ENCODE measurements at regions not wholly inside any gene's neighbourhood (a gene's known extent, or its start where the extent isn't known, plus 50 kb on each side); places are given as distances from the start of the nearest gene placed in this dataset.
"Not testable (repeated sequence)": the region's sequence is repeated elsewhere in the genome, so short reads cannot be mapped to it uniquely, and the experiment has no call there.

DNA sequence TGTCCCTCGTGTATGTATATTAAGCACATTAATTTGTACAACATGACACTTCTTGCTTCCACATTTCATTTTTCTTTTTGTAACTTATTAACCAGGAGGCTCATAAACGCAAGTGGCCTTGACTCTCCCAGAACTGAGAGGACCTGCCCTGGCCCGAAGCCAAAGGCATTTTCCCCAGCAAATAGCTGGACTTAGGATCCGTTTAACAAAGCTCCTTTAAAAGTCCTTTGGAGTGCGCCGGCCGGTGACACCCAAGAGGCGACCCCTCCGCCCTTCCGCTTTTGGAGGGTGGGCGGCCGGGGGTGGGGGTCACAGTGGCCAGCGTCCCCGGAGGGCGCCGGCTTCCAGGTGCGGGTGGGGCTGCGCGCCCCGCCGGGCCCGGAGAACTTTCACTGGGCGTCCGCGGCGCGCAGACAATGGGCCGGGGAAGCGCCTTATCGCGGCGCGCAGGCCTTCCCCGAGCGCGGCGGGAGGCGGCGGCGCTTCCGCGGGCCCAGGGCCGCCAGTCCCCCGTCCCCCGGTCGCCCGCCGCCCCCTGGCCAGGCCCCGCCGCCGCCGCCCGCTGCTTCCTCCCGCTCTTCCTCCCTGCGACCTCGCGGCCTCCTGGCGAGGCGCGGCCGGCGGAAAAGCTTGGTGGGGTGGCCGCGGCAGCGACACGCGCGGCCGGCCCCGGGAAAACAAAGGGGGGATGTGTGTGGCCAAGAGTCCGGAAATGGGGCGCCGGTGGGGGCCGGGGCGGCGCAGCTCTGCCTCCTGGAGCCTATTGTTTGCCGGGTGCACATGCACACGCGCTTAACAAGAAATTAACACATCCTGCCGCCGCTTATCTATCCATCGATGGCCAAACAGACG, 613.4 kb downstream of the MCTP2 start:
- no peak for DNase-seq (ENCODE audit: low read depth)

DNA sequence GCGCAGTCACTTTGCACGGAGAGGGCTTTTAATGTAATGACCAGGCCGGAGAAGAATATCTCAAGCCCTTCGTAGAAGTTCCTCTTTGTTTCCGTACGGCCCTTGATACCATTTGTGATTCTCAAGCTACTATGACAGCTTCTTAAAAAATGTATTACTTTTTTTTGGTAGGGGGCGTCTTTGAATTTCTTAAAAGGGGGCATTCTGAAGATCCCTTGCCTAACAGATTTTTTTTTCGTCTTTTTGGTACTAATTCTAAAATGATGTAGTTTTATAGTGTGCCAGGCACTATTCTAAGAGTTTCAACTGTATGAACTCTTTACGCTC, 614.0 kb downstream of the MCTP2 start:
- DNase-seq (ENCODE audit: low read depth): no peak

GRCh38 chr15:94847325-94847724, 616.0 kb downstream of the MCTP2 start:
- DNase-seq (ENCODE audit: low read depth): no peak

DNA sequence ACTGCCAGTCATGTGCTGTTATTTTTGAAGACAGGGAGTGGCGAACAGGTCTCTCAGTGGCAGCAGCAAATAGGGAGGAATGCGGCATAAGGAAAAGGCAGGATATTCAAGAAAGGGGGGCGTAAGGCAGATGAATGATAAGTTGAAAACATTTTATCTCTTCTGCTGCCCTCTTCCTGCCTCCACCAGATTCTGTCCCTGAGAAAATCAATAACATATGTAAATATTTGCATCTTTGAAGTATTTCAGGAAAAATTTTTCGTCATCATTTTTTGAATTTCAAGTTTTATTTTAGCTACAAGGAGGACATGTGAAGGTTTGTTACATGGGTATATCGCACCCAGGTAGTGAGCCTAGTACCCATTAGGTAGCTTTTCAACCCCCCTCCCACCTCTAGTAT, 616.7 kb downstream of the MCTP2 start:
- DNase-seq (ENCODE audit: low read depth): no peak

GRCh38 chr15:94855018-94855408, 623.7 kb downstream of the MCTP2 start:
- DNase-seq (ENCODE audit: low read depth): no peak

- DNase-seq (ENCODE audit: low read depth): no peak
These were observed 624.3 kb downstream of the MCTP2 start for GRCh38 chr15:94855409-94856266.

- no peak for DNase-seq (ENCODE audit: low read depth)
These were observed 625.0 kb downstream of the MCTP2 start for GRCh38 chr15:94856267-94856854.

GRCh38 chr15:94857466-94857865, 626.1 kb downstream of the MCTP2 start:
- no peak for DNase-seq (ENCODE audit: low read depth)

- DNase-seq (ENCODE audit: low read depth): no peak
These were observed 626.6 kb downstream of the MCTP2 start for GRCh38 chr15:94858011-94858410.

GRCh38 chr15:94858449-94858848, 627.1 kb downstream of the MCTP2 start:
- no peak for DNase-seq (ENCODE audit: low read depth)

- DNase-seq (ENCODE audit: low read depth): no peak
These were observed 627.6 kb downstream of the MCTP2 start for GRCh38 chr15:94858920-94859319.

GRCh38 chr15:94864600-94864999, 633.2 kb downstream of the MCTP2 start:
- no peak for DNase-seq (ENCODE audit: low read depth)

- DNase-seq (ENCODE audit: low read depth): not testable (repeated sequence)
These were observed 636.9 kb downstream of the MCTP2 start for GRCh38 chr15:94868265-94868664.

GRCh38 chr15:94875550-94875949, 644.2 kb downstream of the MCTP2 start:
- DNase-seq (ENCODE audit: low read depth): no peak

DNA sequence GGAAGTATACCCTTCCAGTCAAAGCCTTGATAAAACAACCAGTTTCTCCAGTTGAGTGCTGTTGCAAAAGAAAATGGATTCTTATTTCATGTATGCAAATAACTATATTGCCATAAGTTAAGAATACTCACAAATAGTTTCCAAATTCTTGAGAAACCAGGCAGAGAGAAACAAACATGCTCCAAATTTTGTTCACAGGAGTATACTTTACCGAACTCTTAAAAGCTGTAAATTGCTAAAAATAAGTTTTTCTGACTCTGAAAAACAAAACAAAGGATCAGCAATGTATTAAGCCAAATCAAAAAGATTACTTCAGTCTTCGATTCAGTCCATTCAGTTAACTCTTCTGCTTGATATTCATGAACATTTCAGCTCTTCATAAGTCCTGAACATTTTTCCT, 646.5 kb downstream of the MCTP2 start:
- no peak for DNase-seq (ENCODE audit: low read depth)

DNA sequence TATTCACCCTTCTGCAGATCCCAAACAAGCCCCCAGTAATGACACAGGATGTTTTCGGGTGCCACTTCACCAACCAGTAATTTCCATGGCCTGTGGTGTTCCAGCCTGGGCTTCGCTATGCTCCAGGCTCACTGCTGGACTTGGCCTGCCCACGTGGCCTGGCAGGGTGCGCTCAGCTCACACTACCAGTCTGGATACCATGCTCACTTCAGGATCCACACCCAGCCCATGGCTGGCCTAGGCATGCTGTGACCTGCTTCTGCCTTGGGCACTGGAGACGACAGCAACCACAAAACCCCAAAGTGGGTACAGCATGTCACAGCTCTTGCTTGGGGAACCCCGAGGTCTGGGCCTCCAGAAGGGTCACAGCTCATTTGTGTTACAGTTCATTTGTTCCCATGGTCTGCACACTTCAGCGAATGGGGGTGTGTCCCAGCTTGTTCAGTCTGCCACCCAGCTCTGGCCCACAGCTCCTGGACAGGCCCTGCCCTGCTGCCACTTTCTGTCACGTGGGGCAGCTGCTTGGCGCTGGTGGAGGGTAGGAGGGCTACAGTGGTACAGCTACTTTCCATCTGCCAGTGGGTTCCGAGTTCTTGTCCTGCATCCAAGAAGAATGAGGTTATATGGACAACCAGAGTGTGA, 650.8 kb downstream of the MCTP2 start:
- DNase-seq (ENCODE audit: low read depth): no peak

GRCh38 chr15:94887391-94887790, 656.0 kb downstream of the MCTP2 start:
- DNase-seq (ENCODE audit: low read depth): no peak

GRCh38 chr15:94889153-94889552, 657.8 kb downstream of the MCTP2 start:
- DNase-seq (ENCODE audit: low read depth): no peak

- no peak for DNase-seq (ENCODE audit: low read depth)
These were observed 661.7 kb downstream of the MCTP2 start for GRCh38 chr15:94893091-94893490.

- DNase-seq (ENCODE audit: low read depth): no peak
These were observed 662.7 kb downstream of the MCTP2 start for GRCh38 chr15:94894056-94894455.

GRCh38 chr15:94909510-94909909, 678.1 kb downstream of the MCTP2 start:
- no peak for DNase-seq (ENCODE audit: low read depth)

- no peak for DNase-seq (ENCODE audit: low read depth)
These were observed 678.8 kb downstream of the MCTP2 start for GRCh38 chr15:94910166-94910565.
